Mesodermal cell (in vitro differentiated cells): ENCODE measurements at regions not wholly inside any gene's neighbourhood (a gene's known extent, or its start where the extent isn't known, plus 50 kb on each side); places are given as distances from the start of the nearest gene placed in this dataset.

ENCODE experiments used
- H3K27ac ChIP-seq: 2 replicates; pipeline ENCODE4 v1.7.0; 2013; ENCODE audit warnings: mild to moderate bottlenecking, low read depth, low read length, moderate library complexity; ENCODE audit not compliant: severe bottlenecking
- H3K36me3 ChIP-seq: 2 replicates; pipeline ENCODE4 v1.7.1; 2013; ENCODE audit warnings: mild to moderate bottlenecking, low read length, moderate library complexity; ENCODE audit not compliant: control insufficient read depth, insufficient read depth
- H3K4me1 ChIP-seq: one replicate; pipeline ENCODE4 v1.7.1; 2013; ENCODE audit warnings: mild to moderate bottlenecking, low read length; ENCODE audit not compliant: insufficient read depth, control insufficient read depth, poor library complexity, severe bottlenecking
- H3K4me3 ChIP-seq: 2 replicates; pipeline ENCODE4 v1.7.0; 2013; ENCODE audit warnings: low read length, control low read depth, mild to moderate bottlenecking; ENCODE audit not compliant: insufficient read depth, poor library complexity, severe bottlenecking; ENCODE audit errors: extremely low read depth
- H3K9me3 ChIP-seq: 2 replicates; pipeline ENCODE4 v1.7.1; 2013; ENCODE audit warnings: mild to moderate bottlenecking, low read length, moderate library complexity; ENCODE audit not compliant: control insufficient read depth
- WGBS, 2 experiments: methylation state at CpG; one replicate each; pipeline ENCODE4 v1.1.5; 2013; ENCODE audit warnings: missing lambda C conversion rate in 2 of 2; ENCODE audit not compliant: insufficient coverage in 2 of 2; 5-methylcytosine and 5-hydroxymethylcytosine counted together

- Histone ChIP-seq H3K9me3 (no peaks in the 10 kb centered on the region), H3K36me3 (no peaks in the 10 kb centered on the region), H3K27ac (no peak overlapping the region), H3K4me1 (no peaks in the 10 kb centered on the region), H3K4me3 (no peak overlapping the region)
- 100% methylated on average over 1 of the region's 1 CpG for WGBS, 2 experiments
These were observed 388.0 kb downstream of the LMO7 start for GRCh38 chr13:76024151-76024550.

- H3K36me3 ChIP-seq, result no peaks in the 10 kb centered on the region
- no peak overlapping the region for H3K4me3 ChIP-seq
- H3K4me1 ChIP-seq, result no peaks in the 10 kb centered on the region
- no peak overlapping the region for H3K27ac ChIP-seq
- 67 to 84% methylated on average over 1 to 2 of the region's 2 CpGs for WGBS, 2 experiments
- no peaks in the 10 kb centered on the region for H3K9me3 ChIP-seq
These were observed 387.5 kb downstream of the LMO7 start for GRCh38 chr13:76023652-76024051.

- WGBS, 2 experiments, result 96 to 100% methylated on average over 2 of the region's 4 CpGs
These were observed 384.4 kb downstream of the LMO7 start for GRCh38 chr13:76020421-76020955.

GRCh38 chr13:76019421-76020044 lies 383.4 kb downstream of the LMO7 start:
- H3K4me1 ChIP-seq, result peaks cover 11% of the 10 kb centered on the region
- WGBS, 2 experiments, result 61 to 64% methylated on average over 14 to 21 of the region's 21 CpGs
- H3K9me3 ChIP-seq, result no peaks in the 10 kb centered on the region

More at GRCh38 chr13:76020421-76020955, 384.4 kb downstream of the LMO7 start:
- no peaks in the 10 kb centered on the region for H3K9me3 ChIP-seq
- no peaks in the 10 kb centered on the region for H3K36me3 ChIP-seq
- H3K4me3 ChIP-seq, result no peak overlapping the region
- H3K27ac ChIP-seq, result no peak overlapping the region
- peaks cover 1% of the 10 kb centered on the region for H3K4me1 ChIP-seq

GRCh38 chr13:76017861-76018556 lies 381.9 kb downstream of the LMO7 start:
- H3K27ac ChIP-seq, result no peak overlapping the region
- WGBS, 2 experiments, result 80 to 92% methylated on average over 1 to 2 of the region's 5 CpGs
- H3K4me3 ChIP-seq, result no peak overlapping the region
- peaks cover 16% of the 10 kb centered on the region for H3K4me1 ChIP-seq
- H3K9me3 ChIP-seq, result no peaks in the 10 kb centered on the region
- no peaks in the 10 kb centered on the region for H3K36me3 ChIP-seq

More at GRCh38 chr13:76019421-76020044, 383.4 kb downstream of the LMO7 start:
- H3K27ac ChIP-seq, result no peak overlapping the region
- H3K36me3 ChIP-seq, result no peaks in the 10 kb centered on the region
- H3K4me3 ChIP-seq, result no peak overlapping the region

GRCh38 chr13:76016799-76017400 lies 380.8 kb downstream of the LMO7 start:
- Histone ChIP-seq H3K27ac (no peak overlapping the region), H3K4me3 (no peak overlapping the region), H3K4me1 (peaks cover 16% of the 10 kb centered on the region), H3K36me3 (no peaks in the 10 kb centered on the region), H3K9me3 (no peaks in the 10 kb centered on the region)
- 92 to 100% methylated on average over 2 to 3 of the region's 3 CpGs for WGBS, 2 experiments

GRCh38 chr13:76014406-76015318 lies 378.5 kb downstream of the LMO7 start:
- WGBS, 2 experiments, result no CpG with 5 or more reads among the region's 5 CpGs
- H3K4me1 ChIP-seq, result peaks cover 24% of the 10 kb centered on the region
- H3K4me3 ChIP-seq, result no peak overlapping the region
- no peaks in the 10 kb centered on the region for H3K9me3 ChIP-seq
- H3K36me3 ChIP-seq, result no peaks in the 10 kb centered on the region
- peak overlapping the region; percentile 87 for H3K27ac ChIP-seq

- 17 to 52% methylated on average over 1 to 2 of the region's 2 CpGs for WGBS, 2 experiments
- Histone ChIP-seq H3K36me3 (no peaks in the 10 kb centered on the region), H3K4me1 (peaks cover 24% of the 10 kb centered on the region), H3K9me3 (no peaks in the 10 kb centered on the region), H3K4me3 (no peak overlapping the region), H3K27ac (peak overlapping the region; percentile 95)
These were observed 376.1 kb downstream of the LMO7 start for GRCh38 chr13:76012091-76012721.

GRCh38 chr13:76009267-76009890 lies 373.2 kb downstream of the LMO7 start:
- Histone ChIP-seq H3K4me1 (peaks cover 11% of the 10 kb centered on the region), H3K27ac (no peak overlapping the region), H3K36me3 (no peaks in the 10 kb centered on the region), H3K4me3 (no peak overlapping the region), H3K9me3 (no peaks in the 10 kb centered on the region)
- WGBS, 2 experiments, result no CpG with 5 or more reads among the region's 2 CpGs
